HG03103 (cell line): ENCODE measurements at regions not wholly inside any gene's neighbourhood (a gene's known extent, or its start where the extent isn't known, plus 50 kb on each side); places are given as distances from the start of the nearest gene placed in this dataset.

Experiments
- ATAC-seq: cut with Tn5 transposase; IDR thresholded peaks from one replicate; pipeline ENCODE4 v1.9.1; 2021; ENCODE audit warnings: low read depth; ENCODE audit not compliant: unreplicated experiment

GRCh38 chr5:24773261-24773660, 128.5 kb upstream of the CDH10 start:
- ATAC-seq, result no peak

GRCh38 chr5:24767086-24767485, 122.3 kb upstream of the CDH10 start:
- ATAC-seq, result no peak

- ATAC-seq, result no peak
These were observed 120.4 kb upstream of the CDH10 start for GRCh38 chr5:24765219-24765618.

- ATAC-seq, result no peak
These were observed 105.6 kb upstream of the CDH10 start for GRCh38 chr5:24750355-24750754.

- ATAC-seq, result no peak
These were observed 104.9 kb upstream of the CDH10 start for GRCh38 chr5:24749701-24750100.

DNA sequence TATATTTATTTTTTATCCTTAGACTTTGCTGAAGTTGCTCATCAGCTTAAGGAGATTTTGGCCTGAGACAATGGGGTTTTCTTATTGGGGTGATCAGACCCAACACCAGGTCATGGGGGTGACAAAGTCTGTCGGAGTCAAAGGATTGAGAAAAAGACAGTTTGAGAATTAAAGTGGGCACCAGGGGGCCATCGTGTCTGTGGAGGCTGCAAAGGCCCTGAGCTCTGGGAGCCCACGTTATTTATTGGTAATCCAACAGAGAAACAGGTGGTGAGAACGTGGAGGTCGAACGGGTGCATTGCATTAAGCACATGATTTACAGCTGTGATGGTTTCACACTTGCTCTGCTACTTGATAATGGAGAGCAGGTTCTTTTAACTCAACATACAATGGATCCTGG, 102.5 kb upstream of the CDH10 start:
- ATAC-seq, result no peak

DNA sequence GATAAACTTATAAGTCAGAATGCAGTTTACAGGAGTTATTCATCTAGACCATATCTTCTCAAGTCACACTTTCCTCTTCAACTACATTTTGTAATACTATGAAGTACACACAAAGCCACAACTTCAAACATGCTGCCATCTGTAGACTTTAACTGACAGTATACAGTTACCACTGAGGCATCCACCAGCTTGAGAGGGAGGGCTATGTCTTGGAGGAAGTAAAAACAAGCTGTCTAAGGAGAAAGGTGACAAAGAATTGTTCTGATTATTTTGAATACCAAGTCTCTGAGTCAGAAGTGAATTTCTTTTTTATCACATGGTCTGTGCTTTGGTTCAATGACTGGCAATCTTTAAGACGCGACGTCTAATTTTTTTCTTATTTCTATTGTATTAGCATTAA, 97.6 kb upstream of the CDH10 start:
- no peak for ATAC-seq

DNA sequence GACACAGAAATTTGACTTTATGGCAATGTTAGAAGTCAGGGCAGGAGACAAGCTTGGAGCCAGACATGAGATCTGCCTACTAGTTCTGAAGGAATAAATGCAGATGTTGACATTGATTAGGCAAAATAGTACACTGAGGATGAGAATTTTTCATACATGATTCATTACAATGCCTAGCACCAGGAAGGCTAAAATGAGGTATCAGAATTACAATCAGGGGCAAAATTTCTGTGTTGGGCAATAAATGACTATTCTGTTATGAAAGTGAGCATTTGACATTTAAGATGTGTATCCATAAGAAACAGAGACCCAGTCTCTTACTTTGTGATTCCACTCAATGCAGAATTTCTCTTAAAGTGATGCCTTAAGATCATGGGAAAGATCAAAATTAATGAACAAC, 92.4 kb upstream of the CDH10 start:
- ATAC-seq, result no peak

DNA sequence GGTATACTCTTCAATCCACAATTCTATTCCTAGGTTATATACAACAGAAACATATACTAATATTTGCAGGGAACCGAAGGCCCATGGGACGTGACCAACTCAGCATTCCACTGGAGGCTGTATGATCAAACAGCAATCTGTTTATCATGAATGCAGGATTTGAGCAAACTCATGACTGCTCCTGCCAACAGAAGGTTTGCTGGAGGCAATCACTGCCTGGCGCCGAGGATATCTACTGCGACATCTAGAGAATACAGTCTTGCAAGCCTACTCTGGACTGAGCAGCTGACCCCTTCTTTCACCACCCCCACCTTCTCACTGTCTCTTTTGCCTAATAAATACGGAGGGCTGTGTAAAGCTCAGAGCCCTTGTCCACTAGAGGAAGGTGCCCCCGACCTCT, 90.5 kb upstream of the CDH10 start:
- ATAC-seq, result no peak

DNA sequence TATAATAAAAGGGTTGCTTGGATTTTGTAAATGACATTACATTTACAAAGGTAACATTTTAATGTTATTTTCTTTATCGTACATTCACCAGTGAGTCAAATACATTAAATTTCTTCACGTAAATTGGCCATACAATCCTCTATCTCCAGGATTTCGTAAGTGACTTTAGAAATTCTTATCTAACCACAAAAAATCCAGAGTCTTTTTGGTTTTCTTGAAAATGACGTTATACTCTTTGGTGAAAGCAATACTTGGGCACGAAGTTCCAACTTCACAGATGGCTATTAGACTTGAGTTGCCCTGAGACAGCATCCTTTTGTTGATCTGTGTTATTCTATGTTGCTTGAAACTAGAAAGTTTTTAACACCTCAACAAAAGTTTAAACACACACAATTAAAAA, 87.4 kb upstream of the CDH10 start:
- ATAC-seq, result no peak

GRCh38 chr5:24720743-24721142, 76.0 kb upstream of the CDH10 start:
- no peak for ATAC-seq

DNA sequence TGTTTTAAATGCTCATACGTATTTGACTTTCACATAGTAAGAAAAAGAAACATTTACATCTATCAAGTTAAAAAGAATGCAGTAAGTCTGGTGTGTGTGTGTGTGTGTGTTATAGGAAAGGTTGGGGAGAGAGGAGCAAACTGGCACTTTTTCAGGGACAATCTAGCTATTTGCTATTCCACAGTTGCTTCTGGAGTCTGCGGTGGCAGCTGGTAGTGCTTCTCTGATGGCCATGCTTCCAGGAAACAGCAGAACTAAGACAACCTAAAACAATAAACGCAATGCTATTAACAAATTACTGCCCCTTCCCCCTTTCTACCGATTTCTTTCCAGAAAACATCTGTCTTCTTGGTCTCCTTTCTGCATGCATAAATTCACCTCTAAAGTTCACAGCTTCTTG, 70.0 kb upstream of the CDH10 start:
- ATAC-seq, result no peak

GRCh38 chr5:24712947-24713346, 68.2 kb upstream of the CDH10 start:
- no peak for ATAC-seq

DNA sequence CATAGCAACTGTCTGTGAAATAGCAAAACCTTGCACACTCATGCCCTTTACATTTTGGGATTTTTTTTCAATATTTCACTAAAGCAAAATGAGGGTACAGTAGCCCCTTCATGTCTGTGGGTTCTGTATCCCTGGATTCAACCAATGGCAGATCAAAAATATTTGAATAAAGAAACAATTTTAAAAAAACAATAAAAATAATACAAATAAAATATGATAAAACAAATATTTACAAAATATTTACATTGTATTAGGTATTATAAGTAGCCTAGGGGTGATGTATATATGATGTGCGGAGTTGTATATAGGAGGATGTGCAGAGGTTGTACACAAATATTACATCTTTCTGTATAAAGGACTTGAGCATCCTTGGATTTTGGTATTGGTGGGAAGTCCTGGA, 67.3 kb upstream of the CDH10 start:
- no peak for ATAC-seq

DNA sequence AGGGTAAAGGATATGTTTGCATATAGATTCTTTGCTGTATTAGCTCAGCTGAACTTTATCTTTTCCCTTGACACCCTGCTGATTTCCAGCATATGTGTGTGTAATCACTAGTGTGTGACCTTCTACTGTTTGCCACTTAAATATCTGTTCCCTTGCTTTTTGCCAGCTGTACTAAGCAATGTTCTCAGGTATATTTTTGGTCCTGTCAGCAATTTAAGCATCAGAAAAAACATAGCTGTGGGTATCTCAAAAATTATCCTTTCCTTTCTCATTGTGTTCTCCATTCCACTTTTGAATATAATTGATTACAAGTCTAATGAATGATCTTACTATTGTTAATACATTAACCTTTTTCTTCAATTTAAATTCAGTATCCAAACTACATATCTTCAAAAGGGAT, 59.2 kb upstream of the CDH10 start:
- ATAC-seq, result no peak
